Stomach (tissue), 8 donors: ENCODE measurements at regions not wholly inside any gene's neighbourhood (a gene's known extent, or its start where the extent isn't known, plus 50 kb on each side); places are given as distances from the start of the nearest gene placed in this dataset.

Experiments
- DNase-seq, 2 donors: peaks; one replicate each; pipeline versions ENCODE4 v3.0.0 to v3.0.0-alpha.2; 2013 to 2019
- H3K27ac ChIP-seq, 5 donors: fragments of 200-600 bp in 4 of 5; sonication (generic) in 4 of 5; one replicate each; pipeline ENCODE4 v1.5.1; 2013 to 2019; ENCODE audit warnings: mild to moderate bottlenecking in 1 of 5, moderate library complexity in 1 of 5
- H3K27me3 ChIP-seq, 3 donors: fragments of 200-600 bp; sonication (generic); one replicate each; pipeline ENCODE4 v1.5.1; 2017 to 2019; ENCODE audit warnings: mixed run types in 1 of 3
- H3K36me3 ChIP-seq, 4 donors: fragments of 200-600 bp; sonication (generic); 1 replicate in 3 of 4; 2 replicates in 1 of 4; pipeline ENCODE4 v1.5.1; 2016 to 2019
- H3K4me1 ChIP-seq, 4 donors: fragments of 200-600 bp; sonication (generic); one replicate each; pipeline ENCODE4 v1.5.1; 2016 to 2019
- H3K4me3 ChIP-seq, 4 donors: fragments of 200-600 bp; sonication (generic) in 3 of 4; one replicate each; pipeline ENCODE4 v1.5.1; 2016 to 2019; ENCODE audit warnings: mild to moderate bottlenecking in 1 of 4
- H3K9me3 ChIP-seq, 4 donors: fragments of 200-600 bp; sonication (generic); one replicate each; pipeline ENCODE4 v1.5.1; 2016 to 2019
- EP300 ChIP-seq: sonication (generic); formaldehyde crosslinking; IDR thresholded peaks from one replicate; pipeline ENCODE4 v1.6.1; 2017; ENCODE audit warnings: antibody characterized with exemption
- POLR2A ChIP-seq, 4 donors: fragments of 450-650 bp; IDR thresholded peaks; one replicate each; pipeline ENCODE4 v1.6.1; 2016; ENCODE audit warnings: antibody characterized with exemption in 4 of 4, control low read depth in 2 of 4, mild to moderate bottlenecking in 1 of 4, moderate library complexity in 1 of 4
- POLR2AphosphoS5 ChIP-seq, 3 donors: sonication (generic); formaldehyde crosslinking; IDR thresholded peaks; one replicate each; pipeline ENCODE4 v1.6.1; 2016; ENCODE audit warnings: antibody characterized with exemption in 3 of 3
- WGBS, 5 donors: extraction: QIAGEN DNeasy Blood & Tissue Kit in 3 of 5; methylation state at CpG; one replicate each; pipeline versions ENCODE4 v1.1.5 to v1.1.7; 2013 to 2018; 5-methylcytosine and 5-hydroxymethylcytosine counted together
- intact Hi-C: fragments of 100-400 bp; cut with DNase I; formaldehyde crosslinking; loops from one replicate; pipeline ENCODE4 v1.15.1; 2023; ENCODE audit warnings: low total_unique reads
- TF ChIP-seq, protein P1 (sequence below), 7 experiments: fragments of 450-650 bp in 4 of 7; fragments of 200-600 bp in 3 of 7; sonication (generic) in 3 of 7; IDR thresholded peaks; one replicate each; pipeline ENCODE4 v1.5.1; 2016 to 2019; ENCODE audit warnings: antibody characterized with exemption in 7 of 7, control low read depth in 2 of 7, mild to moderate bottlenecking in 1 of 7
- donor health status: healthy with polysubstance abuse.
- donor health status: Bipolar disorder and iron deficiency.
- donor health status: healthy.

DNA sequence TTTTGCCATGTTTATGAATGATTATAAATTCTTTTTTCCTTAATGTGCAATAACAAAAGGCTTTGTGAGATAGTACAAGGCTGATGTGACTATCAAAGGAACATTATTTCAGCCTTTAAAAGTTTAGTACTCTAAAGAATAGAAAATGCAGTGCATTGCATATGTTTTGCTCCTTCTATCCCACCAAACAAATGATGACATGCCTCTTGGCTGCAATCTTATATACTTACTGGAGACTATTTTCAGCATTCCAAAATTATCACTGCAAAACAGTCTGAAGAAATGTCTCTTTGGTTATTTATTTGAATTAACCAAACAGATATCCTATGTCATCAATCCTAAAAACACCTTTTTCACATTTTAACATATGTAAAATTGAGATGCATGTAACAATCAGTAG is 776.5 kb upstream of the SPRY2 start:
- no peak overlapping the region for H3K4me3 ChIP-seq
- no peaks in the 10 kb centered on the region for H3K27me3 ChIP-seq
- TF ChIP-seq, protein P1, sequence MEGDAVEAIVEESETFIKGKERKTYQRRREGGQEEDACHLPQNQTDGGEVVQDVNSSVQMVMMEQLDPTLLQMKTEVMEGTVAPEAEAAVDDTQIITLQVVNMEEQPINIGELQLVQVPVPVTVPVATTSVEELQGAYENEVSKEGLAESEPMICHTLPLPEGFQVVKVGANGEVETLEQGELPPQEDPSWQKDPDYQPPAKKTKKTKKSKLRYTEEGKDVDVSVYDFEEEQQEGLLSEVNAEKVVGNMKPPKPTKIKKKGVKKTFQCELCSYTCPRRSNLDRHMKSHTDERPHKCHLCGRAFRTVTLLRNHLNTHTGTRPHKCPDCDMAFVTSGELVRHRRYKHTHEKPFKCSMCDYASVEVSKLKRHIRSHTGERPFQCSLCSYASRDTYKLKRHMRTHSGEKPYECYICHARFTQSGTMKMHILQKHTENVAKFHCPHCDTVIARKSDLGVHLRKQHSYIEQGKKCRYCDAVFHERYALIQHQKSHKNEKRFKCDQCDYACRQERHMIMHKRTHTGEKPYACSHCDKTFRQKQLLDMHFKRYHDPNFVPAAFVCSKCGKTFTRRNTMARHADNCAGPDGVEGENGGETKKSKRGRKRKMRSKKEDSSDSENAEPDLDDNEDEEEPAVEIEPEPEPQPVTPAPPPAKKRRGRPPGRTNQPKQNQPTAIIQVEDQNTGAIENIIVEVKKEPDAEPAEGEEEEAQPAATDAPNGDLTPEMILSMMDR (IDR thresholded peaks at IDR 0.05): no peak
- TF ChIP-seq POLR2A (IDR thresholded peaks at IDR 0.05): no peak
- TF ChIP-seq POLR2AphosphoS5 (IDR thresholded peaks at IDR 0.05): no peak
- TF ChIP-seq EP300: no peak
- intact Hi-C loops: no loop called here
- no peak for DNase-seq
- H3K36me3 ChIP-seq: no peaks in the 10 kb centered on the region
- no peaks in the 10 kb centered on the region for H3K9me3 ChIP-seq
- H3K27ac ChIP-seq: no peak overlapping the region
- no peaks in the 10 kb centered on the region for H3K4me1 ChIP-seq

DNA sequence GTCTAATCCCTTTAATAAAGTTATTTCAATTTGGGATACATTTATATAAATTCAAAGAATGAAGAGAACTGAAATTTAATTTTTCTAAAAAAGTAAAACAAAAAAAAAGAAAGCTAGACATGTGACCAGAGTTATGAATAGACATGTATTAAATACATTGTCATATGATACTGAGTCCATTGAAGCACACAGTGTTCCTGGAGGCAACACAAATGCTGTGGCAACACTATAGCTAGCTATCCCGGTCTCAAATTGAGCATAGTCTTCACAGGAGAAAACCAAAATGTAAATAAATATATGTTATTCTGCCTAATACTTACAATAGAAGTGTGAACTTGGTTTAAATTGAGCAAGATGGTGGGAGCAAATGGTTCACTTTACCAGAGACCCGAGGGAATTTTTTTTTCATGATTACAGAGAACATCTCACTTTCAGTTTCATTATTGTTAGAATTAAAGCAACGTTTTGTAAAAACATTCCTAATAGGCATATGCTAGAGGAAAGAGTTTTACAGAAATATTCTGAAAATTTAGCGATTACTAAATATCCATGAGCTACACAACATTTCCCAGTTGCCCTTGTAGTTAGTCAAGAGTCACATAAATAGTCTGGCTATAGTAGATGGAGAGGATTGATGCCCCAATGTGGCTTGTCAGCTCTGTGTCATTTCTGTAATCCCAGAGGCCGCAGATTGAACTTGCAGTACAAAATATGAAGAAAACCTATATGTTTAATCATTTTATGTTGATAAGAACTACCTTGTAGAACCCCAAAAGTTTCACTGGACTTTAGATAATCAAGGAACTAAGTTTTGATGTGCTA is 775.7 kb upstream of the SPRY2 start:
- intact Hi-C loops: no loop called here
- Histone ChIP-seq H3K27ac (no peak overlapping the region), H3K36me3 (no peaks in the 10 kb centered on the region), H3K4me1 (no peaks in the 10 kb centered on the region), H3K27me3 (no peaks in the 10 kb centered on the region), H3K4me3 (no peak overlapping the region), H3K9me3 (no peaks in the 10 kb centered on the region)
- no peak for DNase-seq
- TF ChIP-seq, protein P1 (IDR thresholded peaks at IDR 0.05): no peak
- no peak for TF ChIP-seq POLR2AphosphoS5 (IDR thresholded peaks at IDR 0.05)
- TF ChIP-seq POLR2A (IDR thresholded peaks at IDR 0.05): no peak
- no peak for TF ChIP-seq EP300
- WGBS, 5 donors: 63 to 75% (median 73%) methylated on average over 5 of the region's 5 CpGs

GRCh38 chr13:81109026-81109425 is 768.1 kb upstream of the SPRY2 start:
- H3K36me3 ChIP-seq: no peaks in the 10 kb centered on the region
- TF ChIP-seq POLR2A (IDR thresholded peaks at IDR 0.05) (no peak), EP300 (no peak), POLR2AphosphoS5 (IDR thresholded peaks at IDR 0.05) (no peak)
- TF ChIP-seq, protein P1 (IDR thresholded peaks at IDR 0.05): no peak
- no peak overlapping the region for H3K4me3 ChIP-seq
- no peaks in the 10 kb centered on the region for H3K9me3 ChIP-seq
- intact Hi-C loops: no loop called here
- DNase-seq: no peak
- no peak overlapping the region for H3K27ac ChIP-seq
- no peaks in the 10 kb centered on the region for H3K27me3 ChIP-seq
- 83 to 98% (median 93%) methylated on average over 1 of the region's 1 CpG for WGBS, 5 donors
- no peaks in the 10 kb centered on the region for H3K4me1 ChIP-seq

GRCh38 chr13:81106348-81106747 is 765.4 kb upstream of the SPRY2 start:
- Histone ChIP-seq H3K27me3 (no peaks in the 10 kb centered on the region), H3K9me3 (no peaks in the 10 kb centered on the region), H3K36me3 (no peaks in the 10 kb centered on the region), H3K4me1 (no peaks in the 10 kb centered on the region), H3K27ac (no peak overlapping the region), H3K4me3 (no peak overlapping the region)
- TF ChIP-seq POLR2A (IDR thresholded peaks at IDR 0.05): no peak
- no peak for TF ChIP-seq POLR2AphosphoS5 (IDR thresholded peaks at IDR 0.05)
- TF ChIP-seq EP300: no peak
- TF ChIP-seq, protein P1 (IDR thresholded peaks at IDR 0.05): no peak
- intact Hi-C loops: no loop called here
- peak in 1 of 2 donors; percentile 34 for DNase-seq
- WGBS, 5 donors: 15 to 44% (median 23%) methylated on average over 7 of the region's 7 CpGs
